SK-N-SH (cell line): ENCODE measurements at regions not wholly inside any gene's neighbourhood (a gene's known extent, or its start where the extent isn't known, plus 50 kb on each side); places are given as distances from the start of the nearest gene placed in this dataset.

Experiments
- CTCF ChIA-PET: fragments of 300-600, 350-600 bp; formaldehyde crosslinking; extraction: SDS; loops from one replicate; lab custom pipeline; 2021; lab: Yijun Ruan, JAX
- POLR2A ChIA-PET: fragments of 350-600 bp; sonication (Branson Sonifier 250); formaldehyde crosslinking; extraction: SDS; loops from one replicate; lab custom pipeline; 2020; ENCODE audit warnings: antibody characterized with exemption, inconsistent platforms; lab: Yijun Ruan, JAX
- DNase-seq: peaks from one replicate; pipeline ENCODE4 v3.0.0; 2012
- H2AFZ ChIP-seq: fragments of 200-600 bp; sonication (generic); 2 replicates; pipeline ENCODE4 v1.8.1; 2016; ENCODE audit warnings: antibody characterized with exemption, mild to moderate bottlenecking, low read depth
- H3F3A ChIP-seq: fragments of 200-600 bp; sonication (generic); replicated peaks from 2 replicates; pipeline ENCODE3; 2016; ENCODE audit warnings: antibody characterized with exemption, mild to moderate bottlenecking; ENCODE audit not compliant: insufficient read depth
- H3K27ac ChIP-seq, 2 experiments: fragments of 200-500 bp in 1 of 2; fragments of 200-600 bp in 1 of 2; sonication (Bioruptor generic) in 1 of 2; sonication (generic), shearing (Covaris generic) in 1 of 2; 2 replicates each; pipeline versions ENCODE4 v1.5.1 to v1.6.1; 2014 to 2016; ENCODE audit warnings: low read depth in 2 of 2, inconsistent platforms in 1 of 2, low read length in 1 of 2, mild to moderate bottlenecking in 1 of 2, mixed read lengths in 1 of 2
- H3K27me3 ChIP-seq: fragments of 200-600 bp; sonication (generic), shearing (Covaris generic); 2 replicates; pipeline ENCODE4 v1.6.1; 2016; ENCODE audit warnings: mixed run types; ENCODE audit not compliant: insufficient read depth
- H3K36me3 ChIP-seq, 2 experiments: fragments of 200-500 bp in 1 of 2; fragments of 200-600 bp in 1 of 2; sonication (Bioruptor generic) in 1 of 2; sonication (generic) in 1 of 2; replicated peaks in 1 of 2; 2 replicates each; pipeline versions ENCODE3 to v1.5.1; 2014 to 2016; ENCODE audit warnings: low read length in 1 of 2, mild to moderate bottlenecking in 1 of 2; ENCODE audit not compliant: insufficient read depth in 2 of 2, control insufficient read depth in 1 of 2
- H3K4me1 ChIP-seq, 2 experiments: fragments of 200-500 bp in 1 of 2; fragments of 200-600 bp in 1 of 2; sonication (Bioruptor generic) in 1 of 2; sonication (generic), shearing (Covaris generic) in 1 of 2; 2 replicates each; pipeline versions ENCODE4 v1.5.1 to v1.6.1; 2014 to 2016; ENCODE audit warnings: low read depth in 1 of 2, low read length in 1 of 2, mixed run types in 1 of 2; ENCODE audit not compliant: insufficient read depth in 2 of 2, control insufficient read depth in 1 of 2
- H3K4me2 ChIP-seq: fragments of 200-600 bp; sonication (generic), shearing (Covaris generic); 2 replicates; pipeline ENCODE4 v1.6.1; 2017; ENCODE audit warnings: mixed run types
- H3K4me3 ChIP-seq, 2 experiments: fragments of 200-500 bp in 1 of 2; fragments of 200-600 bp in 1 of 2; sonication (Bioruptor generic) in 1 of 2; sonication (generic), shearing (Covaris generic) in 1 of 2; 2 replicates each; pipeline versions ENCODE4 v1.5.1 to v1.8.1; 2014 to 2016; ENCODE audit warnings: low read depth in 2 of 2, inconsistent platforms in 1 of 2, low read length in 1 of 2, mild to moderate bottlenecking in 1 of 2, mixed read lengths in 1 of 2, moderate library complexity in 1 of 2
- H3K79me2 ChIP-seq: fragments of 200-600 bp; sonication (generic); 2 replicates; pipeline ENCODE4 v1.8.1; 2017; ENCODE audit warnings: mild to moderate bottlenecking; ENCODE audit not compliant: insufficient read depth
- H3K9ac ChIP-seq: fragments of 200-600 bp; sonication (generic); 2 replicates; pipeline ENCODE4 v1.6.1; 2017; ENCODE audit warnings: mixed run types
- H3K9me2 ChIP-seq: fragments of 200-600 bp; sonication (generic); 2 replicates; pipeline ENCODE4 v1.6.1; 2017; ENCODE audit warnings: mixed run types
- H3K9me3 ChIP-seq: fragments of 200-600 bp; sonication (generic); 2 replicates; pipeline ENCODE4 v1.6.1; 2017; ENCODE audit warnings: mixed run types, mild to moderate bottlenecking, moderate library complexity
- H4K20me1 ChIP-seq: fragments of 200-600 bp; sonication (generic); 2 replicates; pipeline ENCODE4 v1.6.1; 2017; ENCODE audit warnings: mild to moderate bottlenecking, mixed run types; ENCODE audit not compliant: insufficient read depth
- ELF1 ChIP-seq: IDR thresholded peaks from 2 replicates; pipeline ENCODE4 v1.4.0; 2012
- EP300 ChIP-seq, 2 experiments: IDR thresholded peaks; 2 replicates each; pipeline versions ENCODE4 v1.4.0 to v1.6.1; 2012; ENCODE audit warnings: borderline replicate concordance in 1 of 2, low read depth in 1 of 2, low read length in 1 of 2
- GABPA ChIP-seq: IDR thresholded peaks from 2 replicates; pipeline ENCODE4 v1.4.0; 2012; ENCODE audit warnings: low read depth, mild to moderate bottlenecking
- IRF3 ChIP-seq: fragments of 150-350 bp; IDR thresholded peaks from 2 replicates; pipeline ENCODE4 v1.6.1; 2016; ENCODE audit warnings: mild to moderate bottlenecking, low read depth, low read length
- MAX ChIP-seq: IDR thresholded peaks from 2 replicates; pipeline ENCODE4 v1.4.0; 2012; ENCODE audit warnings: low read depth
- MEF2A ChIP-seq: IDR thresholded peaks from 2 replicates; pipeline ENCODE4 v1.4.0; 2012; ENCODE audit warnings: low read depth, borderline replicate concordance
- MXI1 ChIP-seq: IDR thresholded peaks from 2 replicates; pipeline ENCODE4 v1.6.1; 2012; ENCODE audit warnings: mild to moderate bottlenecking, low read depth, low read length, improper control_type of control experiment
- RAD21 ChIP-seq: IDR thresholded peaks from 2 replicates; pipeline ENCODE4 v1.6.1; 2012; ENCODE audit warnings: mild to moderate bottlenecking, low read length
- RCOR1 ChIP-seq: fragments of 150-350 bp; IDR thresholded peaks from 2 replicates; pipeline ENCODE4 v1.6.1; 2017; ENCODE audit warnings: antibody characterized with exemption, low read length
- TAF1 ChIP-seq: IDR thresholded peaks from 2 replicates; pipeline ENCODE4 v1.6.1; 2012; ENCODE audit warnings: low read depth, mild to moderate bottlenecking, low read length, moderate library complexity, borderline replicate concordance
- USF1 ChIP-seq: IDR thresholded peaks from 2 replicates; pipeline ENCODE4 v1.4.0; 2012; ENCODE audit warnings: low read depth, borderline replicate concordance
- USF2 ChIP-seq: fragments of 150-350 bp; IDR thresholded peaks from 2 replicates; pipeline ENCODE4 v1.6.1; 2017; ENCODE audit warnings: antibody characterized with exemption, low read length, low read depth, borderline replicate concordance
- WGBS: methylation state at CpG from one replicate; pipeline ENCODE4 v1.1.6; 2017; ENCODE audit warnings: low lambda C conversion rate; 5-methylcytosine and 5-hydroxymethylcytosine counted together

- H4K20me1 ChIP-seq, result no peaks in the 10 kb centered on the region
- no peaks in the 10 kb centered on the region for H3K9me3 ChIP-seq
- no peak overlapping the region for H3K4me3 ChIP-seq
- H3K9ac ChIP-seq, result no peak overlapping the region
- no peak overlapping the region for H3K27ac ChIP-seq
- H3K79me2 ChIP-seq, result no peaks in the 10 kb centered on the region
- no peaks in the 10 kb centered on the region for H3K27me3 ChIP-seq
- no peaks in the 10 kb centered on the region for H3K4me1 ChIP-seq
- WGBS, result 0% methylated on average over 1 of the region's 1 CpG
- CTCF ChIA-PET, result no interaction called here
- no peak overlapping the region for H2AFZ ChIP-seq
- H3K36me3 ChIP-seq, result no peaks in the 10 kb centered on the region
- no peak for DNase-seq
- POLR2A ChIA-PET, result no interaction called here
- no peak for TF ChIP-seq GABPA
- H3K4me2 ChIP-seq, result no peak overlapping the region
- no peaks in the 10 kb centered on the region for H3F3A ChIP-seq
- no peaks in the 10 kb centered on the region for H3K9me2 ChIP-seq
These were observed 266.1 kb upstream of the POGK start for GRCh38 chr1:166573199-166573598.

- Histone ChIP-seq H3F3A (no peaks in the 10 kb centered on the region), H2AFZ (no peak overlapping the region), H3K4me3 (no peak overlapping the region), H4K20me1 (no peaks in the 10 kb centered on the region), H3K79me2 (no peaks in the 10 kb centered on the region), H3K27ac (no peak overlapping the region), H3K9me3 (no peaks in the 10 kb centered on the region), H3K4me1 (no peaks in the 10 kb centered on the region), H3K36me3 (no peaks in the 10 kb centered on the region), H3K9ac (no peak overlapping the region), H3K4me2 (no peak overlapping the region), H3K9me2 (no peaks in the 10 kb centered on the region), H3K27me3 (no peaks in the 10 kb centered on the region)
- 2% methylated on average over 7 of the region's 7 CpGs for WGBS
- ChIA-PET CTCF (no interaction called here), POLR2A (no interaction called here)
- DNase-seq, result no peak
- TF ChIP-seq MEF2A (no peak), MAX (no peak), USF2 (no peak), MXI1 (no peak)
These were observed 259.4 kb upstream of the POGK start for GRCh38 chr1:166579557-166580501.

- Histone ChIP-seq H3K27me3 (no peaks in the 10 kb centered on the region), H3K9ac (no peak overlapping the region), H3K4me2 (no peak overlapping the region), H3K9me2 (no peaks in the 10 kb centered on the region), H3K4me3 (no peak overlapping the region), H3K9me3 (no peaks in the 10 kb centered on the region), H3K27ac (no peak overlapping the region), H3F3A (no peaks in the 10 kb centered on the region), H3K4me1 (no peaks in the 10 kb centered on the region), H4K20me1 (no peaks in the 10 kb centered on the region), H3K79me2 (no peaks in the 10 kb centered on the region), H3K36me3 (no peaks in the 10 kb centered on the region), H2AFZ (no peak overlapping the region)
- 14% methylated on average over 6 of the region's 6 CpGs for WGBS
- no peak for DNase-seq
- CTCF ChIA-PET, result interaction anchor here (0.6 kb wide), 1 partner anchor 29 kb away, joined by 3 read pairs; no protein-coding TSS in a partner anchor
- TF ChIP-seq ELF1 (no peak), USF2 (no peak), MXI1 (no peak), USF1 (no peak), IRF3 (no peak), RCOR1 (no peak), RAD21 (no peak), EP300 (IDR thresholded peaks at IDR 0.05; ENCODE audit: borderline replicate concordance in 1 of 2, low read depth in 1 of 2, low read length in 1 of 2) (no peak), TAF1 (no peak)
- POLR2A ChIA-PET, result no interaction called here
These were observed 250.5 kb upstream of the POGK start for GRCh38 chr1:166588741-166589140.
